ENCODE measurements at regions not wholly inside any gene's neighbourhood (a gene's known extent, or its start where the extent isn't known, plus 50 kb on each side); places are given as distances from the start of the nearest gene placed in this dataset.

DNA sequence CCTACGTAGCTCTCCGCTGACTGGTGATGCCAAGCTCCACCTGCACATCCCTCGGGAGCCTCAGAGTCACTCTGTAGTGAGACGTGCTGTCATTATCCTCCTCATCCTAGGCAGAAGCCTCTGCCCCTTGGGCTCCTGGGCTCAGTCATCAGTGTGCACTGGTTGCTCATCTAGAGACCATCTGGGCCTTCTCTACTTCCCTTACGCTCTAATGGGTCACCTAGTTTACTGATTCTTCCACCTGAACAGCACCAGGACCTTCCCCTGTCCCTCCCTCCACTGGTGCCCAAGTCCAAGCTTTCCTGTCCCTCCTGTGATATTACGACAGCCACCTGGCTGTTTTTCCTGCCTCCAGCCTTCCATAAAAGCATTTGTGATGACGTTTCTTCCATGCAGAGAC lies 136.1 kb upstream of the ERRFI1 start:
- H3K9me3 ChIP-seq (replicated peaks; ENCODE audit: insufficient read depth, low read length): no peaks in the 10 kb centered on the region

DNA sequence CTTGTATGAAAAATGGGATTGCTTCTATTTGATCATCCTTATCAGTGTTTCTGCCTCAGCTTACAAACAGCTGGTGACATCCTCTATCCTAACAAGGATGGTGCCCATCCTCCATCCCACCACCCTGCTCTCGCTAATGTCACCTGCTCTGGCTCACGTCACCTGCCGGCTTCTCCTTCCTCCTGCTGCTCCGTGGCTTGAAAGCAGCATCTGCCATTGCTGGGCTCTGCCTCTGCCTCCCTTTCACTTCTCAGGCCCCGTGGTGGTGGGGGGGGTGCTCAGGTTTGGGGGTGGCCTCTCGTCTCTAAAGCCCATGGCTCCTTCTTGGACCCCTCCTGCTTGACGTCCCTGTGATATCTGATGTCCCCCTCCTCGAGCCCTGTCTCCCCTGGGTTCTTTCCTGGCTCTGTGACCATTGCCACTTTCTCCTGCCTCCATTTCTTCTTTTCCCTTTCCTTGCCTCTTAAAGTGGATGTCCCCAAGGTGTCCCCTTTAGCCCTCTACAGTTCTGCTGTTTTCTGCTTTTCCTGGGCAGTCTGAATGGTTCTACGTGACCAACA lies 135.5 kb upstream of the ERRFI1 start:
- H3K4me1 ChIP-seq (ENCODE audit: low read length): no peaks in the 10 kb centered on the region
- H3K9ac ChIP-seq (ENCODE audit: low read length): no peak overlapping the region
- H3K27ac ChIP-seq (ENCODE audit: low read length): no peak overlapping the region
- no peak overlapping the region for H2AFZ ChIP-seq (ENCODE audit: low read length)
- no peak overlapping the region for H3K4me3 ChIP-seq (ENCODE audit: low read length)
- no peaks in the 10 kb centered on the region for H3K9me2 ChIP-seq (replicated peaks; ENCODE audit: insufficient read depth, low read length)
- no peak overlapping the region for H3K4me2 ChIP-seq (ENCODE audit: low read depth, low read length)
- no peak for DNase-seq
- H4K20me1 ChIP-seq (ENCODE audit: insufficient read depth, low read length): no peaks in the 10 kb centered on the region
- H3K9me3 ChIP-seq (replicated peaks; ENCODE audit: insufficient read depth, low read length): no peaks in the 10 kb centered on the region
- H3K27me3 ChIP-seq (replicated peaks; ENCODE audit: insufficient read depth, low read length): peaks cover 32% of the 10 kb centered on the region
- H3K79me2 ChIP-seq (ENCODE audit: low read length): no peaks in the 10 kb centered on the region
- TF ChIP-seq EZH2 (optimal IDR thresholded peaks at IDR 0.05; ENCODE audit: low read depth, low read length) (no peak), EZH2phosphoT487 (IDR thresholded peaks at IDR 0.05; ENCODE audit: low read length) (no peak)
- H3K36me3 ChIP-seq (replicated peaks; ENCODE audit: insufficient read depth, low read length): no peaks in the 10 kb centered on the region
- no peaks in the 10 kb centered on the region for H3F3A ChIP-seq (ENCODE audit: insufficient read depth, low read length)

More for the DNA sequence above, 136.1 kb upstream of the ERRFI1 start:
- no peak for DNase-seq
- no peaks in the 10 kb centered on the region for H3K9me2 ChIP-seq (replicated peaks; ENCODE audit: insufficient read depth, low read length)
- no peaks in the 10 kb centered on the region for H3F3A ChIP-seq (ENCODE audit: insufficient read depth, low read length)
- H3K4me2 ChIP-seq (ENCODE audit: low read depth, low read length): no peak overlapping the region
- peaks cover 27% of the 10 kb centered on the region for H3K27me3 ChIP-seq (replicated peaks; ENCODE audit: insufficient read depth, low read length)
- no peak overlapping the region for H3K4me3 ChIP-seq (ENCODE audit: low read length)
- no peaks in the 10 kb centered on the region for H3K79me2 ChIP-seq (ENCODE audit: low read length)
- H4K20me1 ChIP-seq (ENCODE audit: insufficient read depth, low read length): no peaks in the 10 kb centered on the region
- no peak overlapping the region for H3K9ac ChIP-seq (ENCODE audit: low read length)
- no peak overlapping the region for H3K27ac ChIP-seq (ENCODE audit: low read length)
- no peaks in the 10 kb centered on the region for H3K36me3 ChIP-seq (replicated peaks; ENCODE audit: insufficient read depth, low read length)
- TF ChIP-seq, protein P1, sequence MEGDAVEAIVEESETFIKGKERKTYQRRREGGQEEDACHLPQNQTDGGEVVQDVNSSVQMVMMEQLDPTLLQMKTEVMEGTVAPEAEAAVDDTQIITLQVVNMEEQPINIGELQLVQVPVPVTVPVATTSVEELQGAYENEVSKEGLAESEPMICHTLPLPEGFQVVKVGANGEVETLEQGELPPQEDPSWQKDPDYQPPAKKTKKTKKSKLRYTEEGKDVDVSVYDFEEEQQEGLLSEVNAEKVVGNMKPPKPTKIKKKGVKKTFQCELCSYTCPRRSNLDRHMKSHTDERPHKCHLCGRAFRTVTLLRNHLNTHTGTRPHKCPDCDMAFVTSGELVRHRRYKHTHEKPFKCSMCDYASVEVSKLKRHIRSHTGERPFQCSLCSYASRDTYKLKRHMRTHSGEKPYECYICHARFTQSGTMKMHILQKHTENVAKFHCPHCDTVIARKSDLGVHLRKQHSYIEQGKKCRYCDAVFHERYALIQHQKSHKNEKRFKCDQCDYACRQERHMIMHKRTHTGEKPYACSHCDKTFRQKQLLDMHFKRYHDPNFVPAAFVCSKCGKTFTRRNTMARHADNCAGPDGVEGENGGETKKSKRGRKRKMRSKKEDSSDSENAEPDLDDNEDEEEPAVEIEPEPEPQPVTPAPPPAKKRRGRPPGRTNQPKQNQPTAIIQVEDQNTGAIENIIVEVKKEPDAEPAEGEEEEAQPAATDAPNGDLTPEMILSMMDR (IDR thresholded peaks at IDR 0.05; ENCODE audit: low read length): no peak
- TF ChIP-seq EZH2 (optimal IDR thresholded peaks at IDR 0.05; ENCODE audit: low read depth, low read length): no peak
- no peak for TF ChIP-seq EZH2phosphoT487 (IDR thresholded peaks at IDR 0.05; ENCODE audit: low read length)
- H3K4me1 ChIP-seq (ENCODE audit: low read length): no peaks in the 10 kb centered on the region
- no peak overlapping the region for H2AFZ ChIP-seq (ENCODE audit: low read length)

DNA sequence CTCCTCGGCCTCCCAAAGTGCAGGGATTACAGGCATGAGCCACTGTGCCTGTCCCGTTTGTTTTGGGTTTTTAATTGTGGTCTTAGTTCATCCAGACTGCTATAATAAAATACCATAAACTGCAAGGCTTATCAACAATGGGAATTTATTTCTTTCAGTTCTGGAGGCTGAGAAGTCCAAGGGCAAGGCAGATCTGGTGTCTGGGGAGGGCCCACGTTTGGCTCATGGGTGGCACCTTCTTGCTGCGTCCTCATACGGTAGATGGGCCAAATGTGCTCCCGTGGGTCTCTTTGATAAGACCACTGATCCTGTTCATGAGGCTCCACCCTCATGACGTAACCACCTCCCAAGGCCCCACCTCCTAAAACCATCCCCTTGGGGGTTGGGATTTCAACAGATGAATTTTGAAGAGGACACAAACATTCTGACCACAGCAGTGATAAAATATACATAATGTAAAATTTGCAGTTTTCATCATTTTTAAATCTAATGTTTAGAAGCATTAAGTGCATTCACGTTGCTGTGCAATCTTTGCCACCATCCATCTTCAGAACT lies 133.4 kb upstream of the ERRFI1 start:
- peak overlapping the region; percentile 50; the same call in 1 of the 2 replicates for H2AFZ ChIP-seq (ENCODE audit: low read length)

More for the DNA sequence above, 133.4 kb upstream of the ERRFI1 start:
- H3K9me3 ChIP-seq (replicated peaks; ENCODE audit: insufficient read depth, low read length): no peaks in the 10 kb centered on the region
- no peak for DNase-seq
- no peak overlapping the region for H3K9ac ChIP-seq (ENCODE audit: low read length)
- peaks cover 47% of the 10 kb centered on the region for H3K27me3 ChIP-seq (replicated peaks; ENCODE audit: insufficient read depth, low read length)
- no peak for TF ChIP-seq EZH2phosphoT487 (IDR thresholded peaks at IDR 0.05; ENCODE audit: low read length)
- TF ChIP-seq EZH2 (optimal IDR thresholded peaks at IDR 0.05; ENCODE audit: low read depth, low read length): no peak
- TF ChIP-seq, protein P1 (IDR thresholded peaks at IDR 0.05; ENCODE audit: low read length): no peak
- no peaks in the 10 kb centered on the region for H3K36me3 ChIP-seq (replicated peaks; ENCODE audit: insufficient read depth, low read length)
- H3K4me1 ChIP-seq (ENCODE audit: low read length): no peaks in the 10 kb centered on the region
- no peaks in the 10 kb centered on the region for H4K20me1 ChIP-seq (ENCODE audit: insufficient read depth, low read length)
- H3K4me2 ChIP-seq (ENCODE audit: low read depth, low read length): peak overlapping the region; percentile 25; the same call in 1 of the 2 replicates
- H3K79me2 ChIP-seq (ENCODE audit: low read length): no peaks in the 10 kb centered on the region
- no peaks in the 10 kb centered on the region for H3K9me2 ChIP-seq (replicated peaks; ENCODE audit: insufficient read depth, low read length)
- no peak overlapping the region for H3K4me3 ChIP-seq (ENCODE audit: low read length)
- no peak overlapping the region for H3K27ac ChIP-seq (ENCODE audit: low read length)
- H3F3A ChIP-seq (ENCODE audit: insufficient read depth, low read length): no peaks in the 10 kb centered on the region
